ENCODE measurements at regions not wholly inside any gene's neighbourhood (a gene's known extent, or its start where the extent isn't known, plus 50 kb on each side); places are given as distances from the start of the nearest gene placed in this dataset.
"Not testable (repeated sequence)": the region's sequence is repeated elsewhere in the genome, so short reads cannot be mapped to it uniquely, and the experiment has no call there.

- DNase-seq (ENCODE audit: insufficient read length, low spot score) (no peak), FAIRE-seq (no peak)
These were observed 76.7 kb upstream of the CAPRIN1 start for GRCh38 chr11:33974804-33975203.

GRCh38 chr11:33971530-33971929, 79.7 kb upstream of the LMO2 start:
- DNase-seq (ENCODE audit: insufficient read length, low spot score); FAIRE-seq: not testable (repeated sequence)

GRCh38 chr11:33970984-33971466, 79.1 kb upstream of the LMO2 start:
- FAIRE-seq (no peak), DNase-seq (ENCODE audit: insufficient read length, low spot score) (peak; percentile 57)

- no peak for DNase-seq (ENCODE audit: insufficient read length, low spot score)
- FAIRE-seq = no peak
These were observed 75.6 kb upstream of the LMO2 start for GRCh38 chr11:33967451-33967850.

- FAIRE-seq (no peak), DNase-seq (ENCODE audit: insufficient read length, low spot score) (no peak)
These were observed 73.2 kb upstream of the LMO2 start for GRCh38 chr11:33965032-33965431.

GRCh38 chr11:33959855-33960400, 68.1 kb upstream of the LMO2 start:
- FAIRE-seq (no peak), DNase-seq (ENCODE audit: insufficient read length, low spot score) (no peak)

- no peak for FAIRE-seq
These were observed 65.5 kb upstream of the LMO2 start for GRCh38 chr11:33957304-33957917.

GRCh38 chr11:33956611-33957010, 64.7 kb upstream of the LMO2 start:
- FAIRE-seq = no peak
- DNase-seq (ENCODE audit: insufficient read length, low spot score) = no peak

More at GRCh38 chr11:33957304-33957917, 65.5 kb upstream of the LMO2 start:
- no peak for DNase-seq (ENCODE audit: insufficient read length, low spot score)

- FAIRE-seq = no peak
These were observed 61.4 kb upstream of the LMO2 start for GRCh38 chr11:33953289-33953688.

GRCh38 chr11:33952805-33953204, 60.9 kb upstream of the LMO2 start:
- DNase-seq (ENCODE audit: insufficient read length, low spot score) (no peak), FAIRE-seq (no peak)

More at GRCh38 chr11:33953289-33953688, 61.4 kb upstream of the LMO2 start:
- DNase-seq (ENCODE audit: insufficient read length, low spot score) = no peak

GRCh38 chr11:33949252-33949913, 57.5 kb upstream of the LMO2 start:
- DNase-seq (ENCODE audit: insufficient read length, low spot score) (no peak), FAIRE-seq (no peak)

GRCh38 chr11:33948494-33948893, 56.6 kb upstream of the LMO2 start:
- DNase-seq (ENCODE audit: insufficient read length, low spot score) = no peak
- FAIRE-seq = no peak

- FAIRE-seq; DNase-seq (ENCODE audit: insufficient read length, low spot score): not testable (repeated sequence)
These were observed 56.0 kb upstream of the LMO2 start for GRCh38 chr11:33947918-33948317.

GRCh38 chr11:33946930-33947329, 55.1 kb upstream of the LMO2 start:
- FAIRE-seq = no peak

GRCh38 chr11:33945481-33946268, 53.8 kb upstream of the LMO2 start:
- no peak for FAIRE-seq
- no peak for DNase-seq (ENCODE audit: insufficient read length, low spot score)

More at GRCh38 chr11:33946930-33947329, 55.1 kb upstream of the LMO2 start:
- no peak for DNase-seq (ENCODE audit: insufficient read length, low spot score)

- no peak for DNase-seq (ENCODE audit: insufficient read length, low spot score)
- no peak for FAIRE-seq
These were observed 53.0 kb upstream of the LMO2 start for GRCh38 chr11:33944693-33945424.

- no peak for FAIRE-seq
- DNase-seq (ENCODE audit: insufficient read length, low spot score) = no peak
These were observed 52.4 kb upstream of the LMO2 start for GRCh38 chr11:33944345-33944692.

- DNase-seq (ENCODE audit: insufficient read length, low spot score) (no peak), FAIRE-seq (no peak)
These were observed 51.1 kb upstream of the LMO2 start for GRCh38 chr11:33942954-33943353.

- DNase-seq (ENCODE audit: insufficient read length, low spot score) = no peak
- FAIRE-seq = no peak
These were observed 49.8 kb upstream of the LMO2 start for GRCh38 chr11:33941637-33942160.

All from HTR-8/SVneo (cell line).